K562 (cell line): ENCODE measurements at regions not wholly inside any gene's neighbourhood (a gene's known extent, or its start where the extent isn't known, plus 50 kb on each side); places are given as distances from the start of the nearest gene placed in this dataset.
A peak's percentile ranks its signal among the peaks of the same experiment; 100 is the strongest.

Source experiments
- ATAC-seq: fragments of 200-7000 bp; cut with Tn5 transposase; 3 replicates; pipeline ENCODE4 v1.9.1; 2020; ENCODE audit warnings: moderate library complexity
- BruUV-seq: library from RNA; stranded (reverse); fragments of 400-500 nt; replicated peaks from 2 replicates; lab custom pipeline; 2021; lab: Mats Ljungman, UMichigan
- CTCF ChIA-PET: fragments of 300-600 bp; formaldehyde crosslinking; extraction: SDS; loops from one replicate; lab custom pipeline; 2021; ENCODE audit warnings: low intra/inter-chr PET ratio; lab: Yijun Ruan, JAX
- POLR2A ChIA-PET: fragments of 300-600, 350-650 bp; sonication (Branson Sonifier 250); formaldehyde crosslinking; extraction: SDS; loops from one replicate; lab custom pipeline; 2021; ENCODE audit warnings: antibody characterized with exemption, inconsistent platforms; lab: Yijun Ruan, JAX
- DNase-seq, 4 experiments: peaks; one replicate each; pipeline versions ENCODE4 v3.0.0 to v3.0.0-alpha.2; 2011 to 2018; ENCODE audit warnings: low spot score in 3 of 4, mixed read lengths in 3 of 4; ENCODE audit errors: extremely low read depth in 1 of 4
- FAIRE-seq: peaks from 2 replicates; lab custom pipeline; 2011; peaks lifted over from hg19 to GRCh38; lab: Jason Lieb, UNC
- H2AFZ ChIP-seq: 2 replicates; pipeline ENCODE4 v1.6.0; 2011; ENCODE audit warnings: low read depth, low read length, control low read depth, inconsistent platforms
- H3K27ac ChIP-seq: fragments of 200-600 bp; 3 replicates; pipeline ENCODE4 v1.8.0; 2011; ENCODE audit warnings: low read depth, mild to moderate bottlenecking, control low read depth, inconsistent platforms, low read length, moderate library complexity, mixed read lengths; ENCODE audit errors: extremely low read depth
- H3K27me3 ChIP-seq, 2 experiments: fragments of 300-600 bp in 1 of 2; 2 replicates in 1 of 2; 3 replicates in 1 of 2; pipeline versions ENCODE4 v1.6.0 to v1.8.0; 2011; ENCODE audit warnings: inconsistent platforms in 2 of 2, low read length in 2 of 2, mild to moderate bottlenecking in 1 of 2, mixed read lengths in 1 of 2, moderate library complexity in 1 of 2; ENCODE audit not compliant: control insufficient read depth in 2 of 2, insufficient read depth in 2 of 2
- H3K36me3 ChIP-seq: fragments of 300-600 bp; 3 replicates; pipeline ENCODE4 v1.8.0; 2011; ENCODE audit warnings: mild to moderate bottlenecking, low read length, inconsistent platforms; ENCODE audit not compliant: control insufficient read depth, insufficient read depth
- H3K4me1 ChIP-seq, 2 experiments: fragments of 200-600 bp in 1 of 2; replicated peaks in 1 of 2; 2 replicates in 1 of 2; 3 replicates in 1 of 2; pipeline versions ENCODE4 v1.5.1 to v1.8.0; 2011; ENCODE audit warnings: inconsistent platforms in 2 of 2, low read length in 2 of 2, mild to moderate bottlenecking in 1 of 2, mixed read lengths in 1 of 2, moderate library complexity in 1 of 2; ENCODE audit not compliant: control insufficient read depth in 2 of 2, insufficient read depth in 2 of 2
- H3K4me2 ChIP-seq: 2 replicates; pipeline ENCODE4 v1.6.1; 2011; ENCODE audit warnings: low read length, control low read depth, inconsistent platforms, mixed read lengths; ENCODE audit not compliant: insufficient read depth
- H3K4me3 ChIP-seq: fragments of 200-600 bp; sonication (generic), shearing (Covaris generic); 2 replicates; pipeline ENCODE4 v1.5.1; 2016; ENCODE audit warnings: control low read depth, inconsistent platforms
- H3K79me2 ChIP-seq: fragments of 200-600 bp; 3 replicates; pipeline ENCODE4 v1.8.0; 2011; ENCODE audit warnings: low read length, inconsistent platforms; ENCODE audit not compliant: control insufficient read depth, insufficient read depth
- H3K9ac ChIP-seq, 2 experiments: 2 replicates each; pipeline versions ENCODE4 v1.6.0 to v1.6.1; 2011; ENCODE audit warnings: low read depth in 2 of 2, low read length in 2 of 2, control low read depth in 1 of 2, inconsistent platforms in 1 of 2, mild to moderate bottlenecking in 1 of 2, mixed read lengths in 1 of 2; ENCODE audit not compliant: insufficient read depth in 1 of 2
- H3K9me1 ChIP-seq: one replicate; pipeline ENCODE4 v1.6.0; 2011; ENCODE audit warnings: inconsistent platforms, mild to moderate bottlenecking, low read length, moderate library complexity; ENCODE audit not compliant: control insufficient read depth, insufficient read depth
- H3K9me3 ChIP-seq: replicated peaks from 2 replicates; pipeline ENCODE4 v1.5.1; 2011; ENCODE audit warnings: low read depth, low read length, inconsistent platforms; ENCODE audit not compliant: control insufficient read depth, insufficient read depth
- H4K20me1 ChIP-seq: replicated peaks from 2 replicates; pipeline ENCODE4 v1.6.1; 2011; ENCODE audit warnings: low read length, inconsistent platforms, mixed read lengths; ENCODE audit not compliant: control insufficient read depth, insufficient read depth
- ETV6 ChIP-seq, 3 experiments: fragments of 150-350 bp in 1 of 3; sonication (generic) in 1 of 3; formaldehyde crosslinking in 1 of 3; IDR thresholded peaks; 2 replicates each; pipeline versions ENCODE4 v1.6.1 to v1.8.0; 2014 to 2022; ENCODE audit warnings: borderline replicate concordance in 2 of 3, low read depth in 2 of 3, antibody characterized with exemption in 1 of 3, low read length in 1 of 3, mild to moderate bottlenecking in 1 of 3, missing genetic modification reagents in 1 of 3
- FOXM1 ChIP-seq, 2 experiments: fragments of 450-650 bp in 1 of 2; sonication (generic) in 1 of 2; formaldehyde crosslinking in 1 of 2; IDR thresholded peaks; 2 replicates each; pipeline versions ENCODE4 v1.6.1 to v1.9.0; 2017 to 2022; ENCODE audit warnings: low read depth in 2 of 2, mild to moderate bottlenecking in 2 of 2, missing genetic modification reagents in 1 of 2, moderate library complexity in 1 of 2
- MAFG ChIP-seq: fragments of 450-650 bp; conservative IDR thresholded peaks from 2 replicates; pipeline ENCODE4 v1.6.1; 2016; ENCODE audit warnings: missing genetic modification characterization, missing compliant biosample characterization
- MAFK ChIP-seq: IDR thresholded peaks from 2 replicates; pipeline ENCODE4 v1.6.1; 2011; ENCODE audit warnings: low read length, improper control_type of control experiment
- RCOR1 ChIP-seq, 2 experiments: IDR thresholded peaks; 2 replicates each; pipeline ENCODE4 v1.6.1; 2012; ENCODE audit warnings: low read depth in 2 of 2, low read length in 2 of 2, borderline replicate concordance in 1 of 2, improper control_type of control experiment in 1 of 2
- TEAD2 ChIP-seq: fragments of 450-650 bp; IDR thresholded peaks from 2 replicates; pipeline ENCODE4 v1.6.1; 2016; ENCODE audit warnings: missing genetic modification characterization, control low read depth, missing compliant biosample characterization
- ZFPM2 ChIP-seq: fragments of 250-450 bp; sonication (Bioruptor Pico); IDR thresholded peaks from 2 replicates; pipeline ENCODE4 v1.5.1; 2022; ENCODE audit warnings: mild to moderate bottlenecking
- WGBS: fragments of 100-300 bp; shearing (Covaris generic); methylation state at CpG from one replicate; pipeline ENCODE4 v1.1.6; 2016; ENCODE audit warnings: low coverage, mixed read lengths; ENCODE audit not compliant: insufficient coverage; ENCODE audit errors: missing lambda C conversion rate; 5-methylcytosine and 5-hydroxymethylcytosine counted together
- in situ Hi-C: fragments of 300-500 bp; cut with MboI; formaldehyde crosslinking; loops from 4 replicates; pipeline ENCODE4 v1.15.0; 2018; ENCODE audit warnings: inconsistent platforms, mixed read lengths
- intact Hi-C: fragments of 100-400 bp; cut with micrococcal nuclease; formaldehyde crosslinking; loops from 2 replicates; pipeline ENCODE4 v1.14.2; 2022
- TF ChIP-seq, protein P1 (sequence below): sonication (generic); formaldehyde crosslinking; IDR thresholded peaks from 2 replicates; pipeline ENCODE4 v1.8.1; 2023; ENCODE audit warnings: mild to moderate bottlenecking, missing genetic modification reagents, moderate library complexity
- TF ChIP-seq, protein P2 (sequence below): fragments of 450-650 bp; IDR thresholded peaks from 2 replicates; pipeline ENCODE4 v1.6.1; 2016; ENCODE audit warnings: borderline replicate concordance
- TF ChIP-seq, protein P3 (sequence below): fragments of 250-450 bp; sonication (Bioruptor Pico); IDR thresholded peaks from 2 replicates; pipeline ENCODE4 v1.4.0; 2020

DNA sequence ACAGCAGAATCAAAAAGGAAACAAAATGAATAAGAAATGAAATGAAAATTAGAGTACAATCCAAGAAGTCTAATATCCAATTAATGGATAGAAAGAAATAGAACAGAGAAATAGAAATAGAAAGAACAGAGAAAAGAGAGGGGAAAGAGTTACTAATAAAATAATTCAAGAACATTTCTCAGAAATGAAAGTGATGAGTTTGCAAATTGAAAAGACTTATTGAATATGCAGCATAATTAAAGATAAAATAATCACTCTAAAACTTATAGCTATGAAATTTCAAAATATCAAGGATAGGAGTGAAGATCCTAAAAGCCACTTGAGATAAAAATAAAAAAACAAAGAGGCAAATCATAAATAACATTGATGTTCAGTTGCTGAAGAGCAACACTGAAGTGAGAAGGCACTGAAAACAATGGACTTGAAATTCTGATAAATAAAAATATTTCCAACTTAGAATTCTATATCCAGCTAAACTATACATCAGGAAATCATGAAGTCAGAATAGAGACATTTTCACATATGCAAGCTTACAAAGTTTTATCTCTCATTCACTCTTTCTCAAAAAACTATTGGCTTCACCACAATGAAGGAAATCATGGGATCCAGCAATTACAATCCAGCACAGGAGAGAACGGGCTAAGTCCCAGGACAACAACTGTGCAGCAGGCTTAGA is 155.9 kb upstream of the SPATS2L start:
- BruUV-seq, result no TSS peak
- H3K9me1 ChIP-seq, result no peaks in the 10 kb centered on the region
- POLR2A ChIA-PET, result no interaction called here
- H3K36me3 ChIP-seq, result no peaks in the 10 kb centered on the region
- H4K20me1 ChIP-seq, result no peaks in the 10 kb centered on the region
- H3K27me3 ChIP-seq, result no peaks in the 10 kb centered on the region
- no peak overlapping the region for H2AFZ ChIP-seq
- in situ Hi-C loops (no loop called here), intact Hi-C loops (no loop called here)
- WGBS, result 82% methylated on average over 1 of the region's 1 CpG
- H3K79me2 ChIP-seq, result no peaks in the 10 kb centered on the region
- ATAC-seq (no peak), FAIRE-seq (no peak), DNase-seq (no peak)
- H3K4me1 ChIP-seq, result 0 out of 5 replicates have a peak, but pooled peaks cover 0 to 2% of the 10 kb centered on the region in 2 experiments
- no peak overlapping the region for H3K4me3 ChIP-seq
- no peak overlapping the region for H3K27ac ChIP-seq
- H3K9me3 ChIP-seq, result peaks cover 3% of the 10 kb centered on the region
- CTCF ChIA-PET, result no interaction called here
- no peak overlapping the region for H3K4me2 ChIP-seq
- H3K9ac ChIP-seq, result no peak overlapping the region
- TF ChIP-seq ETV6 (IDR thresholded peaks at IDR 0.05; ENCODE audit: borderline replicate concordance in 1 of 2, low read depth in 2 of 2, low read length in 1 of 2), result no peak
- no peak for TF ChIP-seq ETV6 (CRISPR knock-in tag; IDR thresholded peaks at IDR 0.05; ENCODE audit: borderline replicate concordance)
- TF ChIP-seq, protein P1, sequence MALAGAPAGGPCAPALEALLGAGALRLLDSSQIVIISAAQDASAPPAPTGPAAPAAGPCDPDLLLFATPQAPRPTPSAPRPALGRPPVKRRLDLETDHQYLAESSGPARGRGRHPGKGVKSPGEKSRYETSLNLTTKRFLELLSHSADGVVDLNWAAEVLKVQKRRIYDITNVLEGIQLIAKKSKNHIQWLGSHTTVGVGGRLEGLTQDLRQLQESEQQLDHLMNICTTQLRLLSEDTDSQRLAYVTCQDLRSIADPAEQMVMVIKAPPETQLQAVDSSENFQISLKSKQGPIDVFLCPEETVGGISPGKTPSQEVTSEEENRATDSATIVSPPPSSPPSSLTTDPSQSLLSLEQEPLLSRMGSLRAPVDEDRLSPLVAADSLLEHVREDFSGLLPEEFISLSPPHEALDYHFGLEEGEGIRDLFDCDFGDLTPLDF (CRISPR knock-in tag), result no peak
- no peak for TF ChIP-seq FOXM1 (IDR thresholded peaks at IDR 0.05; ENCODE audit: low read depth)
- no peak for TF ChIP-seq FOXM1 (CRISPR knock-in tag; IDR thresholded peaks at IDR 0.05; ENCODE audit: low read depth)
- no peak for TF ChIP-seq RCOR1 (IDR thresholded peaks at IDR 0.05; ENCODE audit: borderline replicate concordance in 1 of 2, low read depth in 2 of 2, low read length in 2 of 2)
- TF ChIP-seq MAFK, result peak; percentile 31; the same call in 1 of the 2 replicates
- TF ChIP-seq MAFG (tag), result peak; percentile 38; the same call in 1 of the 2 replicates
- TF ChIP-seq ZFPM2 (CRISPR knock-in tag), result no peak
- TF ChIP-seq, protein P2, sequence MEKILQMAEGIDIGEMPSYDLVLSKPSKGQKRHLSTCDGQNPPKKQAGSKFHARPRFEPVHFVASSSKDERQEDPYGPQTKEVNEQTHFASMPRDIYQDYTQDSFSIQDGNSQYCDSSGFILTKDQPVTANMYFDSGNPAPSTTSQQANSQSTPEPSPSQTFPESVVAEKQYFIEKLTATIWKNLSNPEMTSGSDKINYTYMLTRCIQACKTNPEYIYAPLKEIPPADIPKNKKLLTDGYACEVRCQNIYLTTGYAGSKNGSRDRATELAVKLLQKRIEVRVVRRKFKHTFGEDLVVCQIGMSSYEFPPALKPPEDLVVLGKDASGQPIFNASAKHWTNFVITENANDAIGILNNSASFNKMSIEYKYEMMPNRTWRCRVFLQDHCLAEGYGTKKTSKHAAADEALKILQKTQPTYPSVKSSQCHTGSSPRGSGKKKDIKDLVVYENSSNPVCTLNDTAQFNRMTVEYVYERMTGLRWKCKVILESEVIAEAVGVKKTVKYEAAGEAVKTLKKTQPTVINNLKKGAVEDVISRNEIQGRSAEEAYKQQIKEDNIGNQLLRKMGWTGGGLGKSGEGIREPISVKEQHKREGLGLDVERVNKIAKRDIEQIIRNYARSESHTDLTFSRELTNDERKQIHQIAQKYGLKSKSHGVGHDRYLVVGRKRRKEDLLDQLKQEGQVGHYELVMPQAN, result no peak
- no peak for TF ChIP-seq TEAD2 (tag)
- TF ChIP-seq, protein P3, sequence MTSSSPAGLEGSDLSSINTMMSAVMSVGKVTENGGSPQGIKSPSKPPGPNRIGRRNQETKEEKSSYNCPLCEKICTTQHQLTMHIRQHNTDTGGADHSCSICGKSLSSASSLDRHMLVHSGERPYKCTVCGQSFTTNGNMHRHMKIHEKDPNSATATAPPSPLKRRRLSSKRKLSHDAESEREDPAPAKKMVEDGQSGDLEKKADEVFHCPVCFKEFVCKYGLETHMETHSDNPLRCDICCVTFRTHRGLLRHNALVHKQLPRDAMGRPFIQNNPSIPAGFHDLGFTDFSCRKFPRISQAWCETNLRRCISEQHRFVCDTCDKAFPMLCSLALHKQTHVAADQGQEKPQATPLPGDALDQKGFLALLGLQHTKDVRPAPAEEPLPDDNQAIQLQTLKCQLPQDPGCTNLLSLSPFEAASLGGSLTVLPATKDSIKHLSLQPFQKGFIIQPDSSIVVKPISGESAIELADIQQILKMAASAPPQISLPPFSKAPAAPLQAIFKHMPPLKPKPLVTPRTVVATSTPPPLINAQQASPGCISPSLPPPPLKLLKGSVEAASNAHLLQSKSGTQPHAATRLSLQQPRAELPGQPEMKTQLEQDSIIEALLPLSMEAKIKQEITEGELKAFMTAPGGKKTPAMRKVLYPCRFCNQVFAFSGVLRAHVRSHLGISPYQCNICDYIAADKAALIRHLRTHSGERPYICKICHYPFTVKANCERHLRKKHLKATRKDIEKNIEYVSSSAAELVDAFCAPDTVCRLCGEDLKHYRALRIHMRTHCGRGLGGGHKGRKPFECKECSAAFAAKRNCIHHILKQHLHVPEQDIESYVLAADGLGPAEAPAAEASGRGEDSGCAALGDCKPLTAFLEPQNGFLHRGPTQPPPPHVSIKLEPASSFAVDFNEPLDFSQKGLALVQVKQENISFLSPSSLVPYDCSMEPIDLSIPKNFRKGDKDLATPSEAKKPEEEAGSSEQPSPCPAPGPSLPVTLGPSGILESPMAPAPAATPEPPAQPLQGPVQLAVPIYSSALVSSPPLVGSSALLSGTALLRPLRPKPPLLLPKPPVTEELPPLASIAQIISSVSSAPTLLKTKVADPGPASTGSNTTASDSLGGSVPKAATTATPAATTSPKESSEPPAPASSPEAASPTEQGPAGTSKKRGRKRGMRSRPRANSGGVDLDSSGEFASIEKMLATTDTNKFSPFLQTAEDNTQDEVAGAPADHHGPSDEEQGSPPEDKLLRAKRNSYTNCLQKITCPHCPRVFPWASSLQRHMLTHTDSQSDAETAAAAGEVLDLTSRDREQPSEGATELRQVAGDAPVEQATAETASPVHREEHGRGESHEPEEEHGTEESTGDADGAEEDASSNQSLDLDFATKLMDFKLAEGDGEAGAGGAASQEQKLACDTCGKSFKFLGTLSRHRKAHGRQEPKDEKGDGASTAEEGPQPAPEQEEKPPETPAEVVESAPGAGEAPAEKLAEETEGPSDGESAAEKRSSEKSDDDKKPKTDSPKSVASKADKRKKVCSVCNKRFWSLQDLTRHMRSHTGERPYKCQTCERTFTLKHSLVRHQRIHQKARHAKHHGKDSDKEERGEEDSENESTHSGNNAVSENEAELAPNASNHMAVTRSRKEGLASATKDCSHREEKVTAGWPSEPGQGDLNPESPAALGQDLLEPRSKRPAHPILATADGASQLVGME (CRISPR knock-in tag), result no peak
